ENCODE measurements at regions not wholly inside any gene's neighbourhood (a gene's known extent, or its start where the extent isn't known, plus 50 kb on each side); places are given as distances from the start of the nearest gene placed in this dataset.

DNA sequence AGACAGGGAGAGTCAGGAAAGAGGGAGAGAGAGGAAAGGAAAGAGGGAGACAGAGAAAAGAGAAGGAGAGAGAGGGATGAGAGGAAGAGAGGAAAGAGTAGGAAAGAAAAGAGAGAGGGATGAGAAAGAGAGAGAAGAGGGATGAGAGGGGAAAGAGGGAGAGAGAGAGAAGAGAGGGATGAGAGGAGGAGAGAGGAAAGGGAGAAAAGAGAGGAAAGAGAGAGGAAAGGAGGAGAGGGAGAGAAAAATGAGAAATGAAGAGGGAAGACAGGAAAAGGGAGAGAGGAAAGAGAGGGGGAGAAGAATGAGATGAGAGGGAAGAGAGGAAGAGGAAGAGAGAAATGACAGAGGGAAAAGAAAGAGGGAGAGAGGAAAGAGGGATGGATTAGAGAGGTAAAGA, 207.0 kb upstream of the SKOR2 start:
- no peak for DNase-seq

GRCh38 chr18:47457614-47458013, 206.2 kb upstream of the SKOR2 start:
- DNase-seq: no peak

DNA sequence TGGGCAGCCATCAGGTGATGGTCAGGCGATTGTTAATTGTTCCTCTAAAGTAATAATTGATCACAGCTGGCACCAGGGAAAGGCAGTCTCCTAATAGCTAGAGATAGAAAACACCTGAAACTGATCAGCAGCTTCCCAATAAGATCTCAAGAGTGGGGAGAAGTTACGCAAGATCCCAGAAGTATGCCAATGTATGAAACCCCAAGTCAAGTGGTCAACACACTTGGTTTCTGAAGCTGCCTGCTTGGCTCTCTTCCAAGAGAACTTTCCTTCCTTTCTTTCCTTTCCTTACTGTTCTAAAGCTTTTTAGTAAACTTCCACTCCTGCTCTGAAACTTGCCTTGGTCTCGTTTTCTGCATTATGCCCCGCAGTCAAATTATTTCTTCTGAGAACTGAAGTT, 201.6 kb upstream of the SKOR2 start:
- DNase-seq: no peak

DNA sequence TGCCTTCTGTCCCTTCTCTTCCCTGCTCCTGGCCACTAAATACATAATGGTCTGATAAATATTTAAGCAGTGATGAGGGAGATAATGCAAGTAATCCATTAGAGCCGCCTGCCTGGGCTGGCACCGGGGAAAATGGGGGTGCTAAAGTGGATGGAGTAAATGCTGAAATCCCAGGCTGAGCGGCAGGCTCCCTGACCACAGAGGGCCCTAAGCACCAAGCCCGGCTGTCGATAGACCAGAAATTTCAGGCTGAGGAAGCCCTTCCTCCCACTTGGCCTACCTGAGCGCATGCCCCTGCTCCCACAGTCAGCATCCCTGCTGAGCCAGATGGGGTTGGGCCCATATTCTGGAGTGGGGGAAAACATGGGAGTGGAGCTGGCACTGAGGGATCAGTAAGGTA, 197.5 kb upstream of the SKOR2 start:
- no peak for DNase-seq

GRCh38 chr18:47441914-47442313, 190.5 kb upstream of the SKOR2 start:
- no peak for DNase-seq

DNA sequence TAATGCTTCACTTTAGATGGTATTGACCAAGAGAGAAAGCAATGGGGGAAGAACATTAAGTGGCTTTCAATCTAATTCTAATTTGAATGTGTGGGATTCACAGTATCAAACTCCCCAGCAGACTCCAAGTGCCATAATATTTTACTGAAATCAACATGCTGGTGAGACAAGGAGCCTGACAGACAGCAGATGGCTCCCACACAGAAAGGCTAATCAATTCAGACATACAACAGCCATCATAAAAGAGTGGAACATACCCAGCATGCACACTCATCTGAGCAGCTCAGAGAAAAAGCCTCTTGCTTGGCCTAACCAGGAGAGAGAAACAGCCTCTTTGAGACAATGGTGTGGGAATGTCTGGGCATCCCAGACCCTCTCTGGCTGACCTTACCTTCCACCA, 186.5 kb upstream of the SKOR2 start:
- DNase-seq: no peak

GRCh38 chr18:47436871-47437270, 185.4 kb upstream of the SKOR2 start:
- DNase-seq: no peak

- DNase-seq: no peak
Measured at GRCh38 chr18:47434214-47434746, 182.8 kb upstream of the SKOR2 start.

DNA sequence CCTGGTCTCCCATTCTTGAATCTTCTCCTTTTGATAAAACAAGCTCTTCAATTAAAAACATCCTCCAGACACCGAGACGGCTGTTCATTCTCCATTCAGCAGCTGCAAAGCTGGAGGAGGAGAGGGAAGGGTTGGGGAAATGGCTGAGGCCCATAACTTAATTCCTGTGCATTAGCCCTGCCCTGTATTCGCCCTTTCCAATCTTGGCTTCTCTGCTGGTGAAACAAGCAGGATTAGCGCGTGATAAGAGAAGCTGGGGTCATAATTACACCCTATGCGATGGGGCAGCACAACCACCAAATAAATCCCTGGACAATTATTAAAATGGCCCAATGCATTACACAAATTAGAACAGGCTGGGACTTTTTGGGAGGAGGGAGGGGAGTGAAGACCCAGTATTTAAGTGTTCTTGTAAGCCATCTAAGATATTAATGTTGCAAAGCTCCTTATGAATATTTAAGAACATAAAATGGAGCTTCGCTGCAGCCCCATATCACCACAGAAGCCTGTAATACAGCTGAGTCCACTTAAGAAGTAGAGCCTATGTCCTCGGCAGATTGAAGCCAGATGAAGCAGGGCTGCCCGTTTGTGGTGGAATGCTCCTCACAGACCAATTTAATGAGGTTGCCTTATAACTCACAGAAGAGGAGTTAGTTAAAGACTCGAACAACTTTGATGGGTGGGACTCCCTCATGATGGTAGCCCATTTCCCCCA, 176.6 kb upstream of the SKOR2 start:
- no peak for DNase-seq

- DNase-seq: no peak
Measured at GRCh38 chr18:47427072-47427471, 175.6 kb upstream of the SKOR2 start.

- DNase-seq: no peak
Measured at GRCh38 chr18:47425365-47425764, 173.9 kb upstream of the SKOR2 start.

GRCh38 chr18:47422524-47422923, 171.1 kb upstream of the SKOR2 start:
- no peak for DNase-seq

- no peak for DNase-seq
Measured at GRCh38 chr18:47420130-47420529, 168.7 kb upstream of the SKOR2 start.

GRCh38 chr18:47418746-47419145, 167.3 kb upstream of the SKOR2 start:
- DNase-seq: no peak

- no peak for DNase-seq
Measured at GRCh38 chr18:47417807-47418206, 166.3 kb upstream of the SKOR2 start.

- no peak for DNase-seq
Measured at GRCh38 chr18:47415881-47416280, 164.4 kb upstream of the SKOR2 start.

- DNase-seq: no peak
Measured at GRCh38 chr18:47413327-47413726, 161.9 kb upstream of the SKOR2 start.

DNA sequence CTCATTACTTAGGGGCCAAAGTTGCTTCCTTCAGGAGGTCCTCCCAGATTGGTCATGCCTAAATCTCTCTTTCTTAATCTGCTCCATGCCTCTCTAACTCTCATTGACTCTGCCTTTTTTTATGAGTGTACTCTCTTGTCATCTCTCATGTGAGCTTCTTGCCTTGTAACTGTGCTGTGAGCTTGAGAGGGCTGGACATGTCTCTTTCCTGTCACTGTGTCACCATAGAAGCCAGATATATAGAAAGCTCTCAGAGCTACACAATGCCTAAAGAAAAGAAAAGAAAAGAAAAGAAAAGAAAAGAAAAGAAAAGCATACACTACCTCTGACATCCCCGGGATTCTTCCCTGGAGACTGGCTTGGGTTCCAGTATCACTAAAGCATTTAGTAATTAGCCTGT, 161.5 kb upstream of the SKOR2 start:
- no peak for DNase-seq

DNA sequence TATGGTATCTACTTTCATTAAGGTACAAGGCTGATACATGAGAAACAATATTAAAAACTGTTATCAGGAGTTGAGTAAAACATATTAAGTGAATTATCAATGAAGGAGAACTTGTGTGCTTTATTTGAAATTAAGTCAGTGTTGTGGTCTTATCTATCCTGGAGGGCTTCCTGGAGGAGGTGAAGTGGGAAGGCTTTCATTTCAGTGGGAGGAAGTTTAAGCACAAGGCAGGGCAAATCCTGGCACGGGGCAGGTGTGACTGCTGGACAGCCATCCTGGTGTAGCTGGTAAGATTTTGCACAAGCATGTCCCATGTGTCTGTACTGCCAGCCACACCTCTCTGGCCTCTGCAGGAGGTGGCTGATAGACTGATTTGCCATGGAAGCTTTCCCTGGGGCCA, 159.7 kb upstream of the SKOR2 start:
- DNase-seq: no peak

DNA sequence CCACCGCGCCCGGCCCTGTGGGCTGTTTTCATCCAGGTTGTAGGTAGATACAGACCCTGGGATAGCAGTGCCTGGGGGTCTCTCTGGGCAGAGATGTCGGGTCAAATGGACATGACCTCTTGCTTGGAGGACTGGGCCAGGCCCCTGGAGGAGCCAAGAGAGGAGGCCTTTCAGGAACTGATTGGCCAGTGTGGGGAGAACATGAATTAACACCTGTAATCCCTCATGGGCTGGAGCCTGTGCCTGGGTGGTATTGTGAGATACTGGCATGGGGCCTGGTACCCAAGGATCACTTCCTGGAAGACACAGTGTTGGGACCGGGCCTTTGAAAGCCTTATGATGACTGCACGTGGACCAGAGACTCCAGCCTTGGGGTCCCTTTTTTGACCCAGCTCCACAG, 158.7 kb upstream of the SKOR2 start:
- DNase-seq: no peak

DNA sequence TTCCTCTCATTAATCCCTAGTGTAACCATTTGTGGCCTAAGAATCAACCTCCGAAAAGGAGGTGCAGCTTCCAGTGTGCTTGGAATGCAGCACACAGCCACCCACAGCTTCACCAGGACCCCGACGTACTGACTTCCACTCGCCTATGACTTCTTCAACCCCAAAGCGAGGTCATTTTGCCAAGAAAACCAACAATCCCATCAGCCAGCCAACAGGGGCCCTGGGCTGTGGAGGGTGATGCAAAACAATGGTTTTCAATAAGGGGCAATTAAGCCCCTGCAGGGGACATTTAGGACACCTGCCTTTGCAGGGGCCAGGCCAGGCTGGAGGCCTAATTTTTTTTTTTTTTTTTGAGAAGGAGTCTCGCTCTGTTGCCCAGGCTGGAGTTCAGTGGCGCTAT, 158.1 kb upstream of the SKOR2 start:
- DNase-seq: peak; percentile 41

DNA sequence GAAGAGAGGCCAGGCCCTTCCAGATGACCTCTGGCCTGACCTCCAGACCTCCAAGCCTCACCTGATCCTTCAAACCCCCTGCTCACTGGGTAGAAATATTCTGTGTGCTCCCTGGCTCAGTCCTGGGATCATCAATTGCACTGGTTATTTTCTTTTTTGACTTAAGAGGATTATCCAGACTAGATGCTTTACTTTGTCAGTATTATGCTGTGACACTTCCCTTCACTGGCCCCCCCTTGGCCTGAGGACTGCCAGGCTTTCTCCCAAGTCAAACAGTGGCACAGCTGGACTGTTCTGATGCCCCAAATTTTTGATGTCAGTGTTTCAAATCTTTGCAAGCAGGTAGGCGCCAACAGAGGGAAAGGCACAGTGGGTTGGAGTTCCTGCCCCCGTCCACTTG, 156.3 kb upstream of the SKOR2 start:
- no peak for DNase-seq

DNA sequence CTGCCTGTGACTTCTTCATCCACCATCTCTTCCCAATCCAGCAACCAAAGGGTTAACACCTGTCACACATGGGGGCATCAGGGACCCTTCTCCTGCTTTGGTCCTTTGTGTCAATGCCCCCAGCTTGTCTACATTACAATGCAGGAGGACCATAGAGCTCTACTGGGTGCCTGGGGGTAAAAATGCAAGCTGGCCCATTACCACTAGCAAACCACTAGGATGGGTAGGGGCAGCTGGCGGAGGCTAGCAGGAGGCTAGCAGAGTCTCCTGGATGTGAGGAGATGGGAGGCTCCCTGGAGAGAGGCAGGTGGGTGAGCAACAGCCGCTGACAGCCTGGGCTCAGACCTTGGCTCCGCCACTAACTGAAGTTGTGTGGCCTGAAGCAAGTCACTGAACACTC, 153.4 kb upstream of the SKOR2 start:
- peak; percentile 36 for DNase-seq

GRCh38 chr18:47403949-47404348, 152.5 kb upstream of the SKOR2 start:
- no peak for DNase-seq

DNA sequence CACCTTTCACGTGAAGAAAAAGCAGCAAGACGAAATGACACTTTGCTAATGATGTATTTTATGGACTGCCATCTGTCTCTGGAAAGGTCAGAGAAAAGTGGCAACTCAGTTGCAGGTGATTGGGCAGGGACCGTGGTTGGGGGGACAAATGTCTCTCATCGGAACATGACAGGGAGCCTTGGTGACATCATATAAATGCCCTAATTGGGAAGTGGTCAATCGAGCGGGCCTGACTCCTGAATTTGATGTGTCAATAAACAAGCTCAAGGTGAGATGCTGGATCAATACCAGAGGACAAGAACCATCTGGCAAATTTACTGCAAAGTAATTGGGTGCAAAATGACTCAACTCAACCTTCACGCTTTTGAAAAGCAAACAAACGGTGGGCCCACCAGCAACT, 151.9 kb upstream of the SKOR2 start:
- peak; percentile 23 for DNase-seq
